GM06990 (cell line): ENCODE measurements at regions not wholly inside any gene's neighbourhood (a gene's known extent, or its start where the extent isn't known, plus 50 kb on each side); places are given as distances from the start of the nearest gene placed in this dataset.
A peak's percentile ranks its signal among the peaks of the same experiment; 100 is the strongest.

ENCODE experiments used
- DNase-seq: peaks from one replicate; pipeline ENCODE4 v3.0.0-alpha.2; 2011; ENCODE audit not compliant: insufficient read length; ENCODE audit errors: extremely low read depth
- H3K27me3 ChIP-seq: replicated peaks from 2 replicates; pipeline ENCODE4 v1.6.0; 2011; ENCODE audit warnings: low read length; ENCODE audit not compliant: control insufficient read depth, insufficient read depth
- H3K36me3 ChIP-seq: 2 replicates; pipeline ENCODE4 v1.5.1; 2011; ENCODE audit warnings: low read length; ENCODE audit not compliant: control insufficient read depth, insufficient read depth
- H3K4me3 ChIP-seq: replicated peaks from 2 replicates; pipeline ENCODE4 v1.5.1; 2011; ENCODE audit warnings: low read depth, mild to moderate bottlenecking, control low read depth, low read length
- TF ChIP-seq, protein P1 (sequence below): IDR thresholded peaks from 2 replicates; pipeline ENCODE4 v1.5.1; 2011; ENCODE audit warnings: low read length, control low read depth, mild to moderate bottlenecking, inconsistent platforms; ENCODE audit not compliant: insufficient read depth, poor library complexity, severe bottlenecking

DNA sequence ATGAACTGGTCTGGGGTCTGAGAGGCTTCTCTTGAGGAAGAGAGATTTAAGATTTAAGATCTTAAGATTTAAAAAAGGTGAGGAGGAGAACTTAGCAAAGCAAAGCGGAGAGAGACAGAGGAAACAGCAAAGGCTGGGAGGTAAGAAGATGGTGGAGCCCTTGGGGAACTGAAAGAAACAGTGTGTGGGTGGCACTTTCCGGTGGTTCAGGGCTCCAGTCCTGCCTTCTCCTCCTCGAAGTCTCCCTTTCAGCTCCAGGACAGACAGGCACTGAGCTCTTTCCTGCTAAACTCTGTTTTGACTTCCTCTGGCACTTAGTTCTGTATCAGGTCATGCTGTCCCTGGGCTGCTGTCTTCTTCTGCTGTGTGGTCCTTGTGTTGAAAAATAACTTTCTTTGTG is 298.7 kb upstream of the SRRM4 start:
- H3K36me3 ChIP-seq: no peaks in the 10 kb centered on the region
- TF ChIP-seq, protein P1, sequence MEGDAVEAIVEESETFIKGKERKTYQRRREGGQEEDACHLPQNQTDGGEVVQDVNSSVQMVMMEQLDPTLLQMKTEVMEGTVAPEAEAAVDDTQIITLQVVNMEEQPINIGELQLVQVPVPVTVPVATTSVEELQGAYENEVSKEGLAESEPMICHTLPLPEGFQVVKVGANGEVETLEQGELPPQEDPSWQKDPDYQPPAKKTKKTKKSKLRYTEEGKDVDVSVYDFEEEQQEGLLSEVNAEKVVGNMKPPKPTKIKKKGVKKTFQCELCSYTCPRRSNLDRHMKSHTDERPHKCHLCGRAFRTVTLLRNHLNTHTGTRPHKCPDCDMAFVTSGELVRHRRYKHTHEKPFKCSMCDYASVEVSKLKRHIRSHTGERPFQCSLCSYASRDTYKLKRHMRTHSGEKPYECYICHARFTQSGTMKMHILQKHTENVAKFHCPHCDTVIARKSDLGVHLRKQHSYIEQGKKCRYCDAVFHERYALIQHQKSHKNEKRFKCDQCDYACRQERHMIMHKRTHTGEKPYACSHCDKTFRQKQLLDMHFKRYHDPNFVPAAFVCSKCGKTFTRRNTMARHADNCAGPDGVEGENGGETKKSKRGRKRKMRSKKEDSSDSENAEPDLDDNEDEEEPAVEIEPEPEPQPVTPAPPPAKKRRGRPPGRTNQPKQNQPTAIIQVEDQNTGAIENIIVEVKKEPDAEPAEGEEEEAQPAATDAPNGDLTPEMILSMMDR: no peak
- peak; percentile 20 for DNase-seq
- no peaks in the 10 kb centered on the region for H3K27me3 ChIP-seq
- no peak overlapping the region for H3K4me3 ChIP-seq

DNA sequence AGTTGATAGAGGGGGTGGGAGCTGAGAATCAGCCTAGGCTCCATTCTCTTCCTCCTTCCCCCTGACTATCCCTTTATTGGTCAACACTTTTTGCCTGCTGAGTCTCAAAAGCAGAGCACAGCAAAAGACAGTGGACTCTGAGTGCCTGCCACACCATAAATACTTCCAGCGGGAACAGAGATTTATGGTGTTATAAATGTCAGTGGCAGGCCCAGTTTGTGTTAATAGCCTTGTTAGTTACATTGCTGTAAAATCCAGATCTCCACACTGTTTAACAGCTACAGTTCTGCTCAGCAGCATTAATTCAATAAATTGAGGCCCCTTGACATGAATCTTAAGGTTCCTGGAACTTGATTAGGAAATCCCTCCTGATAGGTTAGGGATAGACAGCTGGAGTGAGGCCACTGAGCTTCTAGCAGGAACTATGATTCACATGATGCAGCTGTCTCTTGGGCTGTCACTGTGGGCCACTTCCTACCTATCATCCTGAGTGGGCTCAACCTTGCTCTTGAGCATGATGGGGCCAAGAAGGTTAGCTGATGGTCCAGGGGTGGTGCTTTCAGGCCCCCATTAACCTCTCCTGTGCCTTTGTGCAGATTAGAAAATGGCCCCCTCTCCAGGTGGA is 295.2 kb upstream of the SRRM4 start:
- no peaks in the 10 kb centered on the region for H3K36me3 ChIP-seq
- DNase-seq: no peak
- H3K4me3 ChIP-seq: no peak overlapping the region
- TF ChIP-seq, protein P1: no peak
- H3K27me3 ChIP-seq: no peaks in the 10 kb centered on the region

DNA sequence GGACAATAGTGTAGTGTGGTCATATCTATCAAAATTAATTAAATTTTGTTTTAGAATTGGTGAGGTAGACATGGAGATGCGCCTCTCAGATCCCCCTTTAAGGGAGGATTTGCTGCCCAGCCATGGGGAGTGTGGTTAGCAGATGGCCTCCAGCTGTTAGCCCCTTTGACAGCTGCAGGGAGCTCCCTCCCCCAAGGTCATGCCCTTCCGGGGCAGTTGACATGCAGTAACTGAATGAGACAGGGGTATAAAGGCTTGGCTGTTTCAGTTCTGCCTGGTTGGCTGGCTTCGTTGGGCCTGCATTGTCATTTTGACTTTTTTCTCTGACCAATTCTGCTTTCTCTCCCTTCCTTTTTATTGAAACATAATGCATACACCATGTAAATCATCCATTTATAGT is 291.5 kb upstream of the SRRM4 start:
- DNase-seq: peak; percentile 67
- H3K27me3 ChIP-seq: no peaks in the 10 kb centered on the region
- no peaks in the 10 kb centered on the region for H3K36me3 ChIP-seq
- TF ChIP-seq, protein P1: no peak
- no peak overlapping the region for H3K4me3 ChIP-seq

GRCh38 chr12:118690506-118690905 is 290.8 kb upstream of the SRRM4 start:
- no peak overlapping the region for H3K4me3 ChIP-seq
- no peaks in the 10 kb centered on the region for H3K36me3 ChIP-seq
- no peak for DNase-seq
- TF ChIP-seq, protein P1: no peak
- H3K27me3 ChIP-seq: no peaks in the 10 kb centered on the region

GRCh38 chr12:118694128-118694775 is 287.1 kb upstream of the SRRM4 start:
- Histone ChIP-seq H3K36me3 (no peaks in the 10 kb centered on the region), H3K4me3 (no peak overlapping the region), H3K27me3 (no peaks in the 10 kb centered on the region)
- TF ChIP-seq, protein P1: no peak
- DNase-seq: no peak
